WTC11 (cell line): ENCODE measurements at regions not wholly inside any gene's neighbourhood (a gene's known extent, or its start where the extent isn't known, plus 50 kb on each side); places are given as distances from the start of the nearest gene placed in this dataset.

Experiments used
- CREB1 ChIP-seq: sonication (generic); formaldehyde crosslinking; IDR thresholded peaks from 2 replicates; pipeline ENCODE4 v1.8.0; 2023; ENCODE audit warnings: mild to moderate bottlenecking, missing genetic modification reagents
- ETV6 ChIP-seq: sonication (generic); formaldehyde crosslinking; IDR thresholded peaks from 2 replicates; pipeline ENCODE4 v1.8.1; 2022; ENCODE audit warnings: mild to moderate bottlenecking, missing genetic modification reagents
- GRHL2 ChIP-seq: fragments of 250-450 bp; sonication (Bioruptor Pico); IDR thresholded peaks from 2 replicates; pipeline ENCODE4 v1.8.0; 2022; ENCODE audit warnings: mild to moderate bottlenecking, moderate library complexity; ENCODE audit not compliant: insufficient replicate concordance, severe bottlenecking
- GTF2I ChIP-seq: fragments of 250-450 bp; sonication (Bioruptor Pico); conservative IDR thresholded peaks from 2 replicates; pipeline ENCODE4 v1.4.0; 2021; ENCODE audit warnings: mild to moderate bottlenecking
- IRF2 ChIP-seq: sonication (generic); formaldehyde crosslinking; IDR thresholded peaks from 2 replicates; pipeline ENCODE4 v1.8.0; 2022; ENCODE audit warnings: low read depth, missing genetic modification reagents, borderline replicate concordance
- JUN ChIP-seq: sonication (generic); formaldehyde crosslinking; IDR thresholded peaks from 2 replicates; pipeline ENCODE4 v1.8.0; 2023; ENCODE audit warnings: mild to moderate bottlenecking, missing genetic modification reagents
- NR2C2 ChIP-seq: sonication (generic); formaldehyde crosslinking; IDR thresholded peaks from 2 replicates; pipeline ENCODE4 v1.8.0; 2022; ENCODE audit warnings: mild to moderate bottlenecking, missing genetic modification reagents
- ZNF232 ChIP-seq: sonication (generic); formaldehyde crosslinking; IDR thresholded peaks from 2 replicates; pipeline ENCODE4 v1.8.0; 2022; ENCODE audit warnings: mild to moderate bottlenecking, missing genetic modification reagents
- TF ChIP-seq, protein P1 (sequence below): fragments of 200-600 bp; IDR thresholded peaks from 2 replicates; pipeline ENCODE4 v1.8.0; 2022; ENCODE audit warnings: antibody characterized with exemption
- TF ChIP-seq, protein P2 (sequence below): sonication (generic); formaldehyde crosslinking; IDR thresholded peaks from 2 replicates; pipeline ENCODE4 v1.8.0; 2022; ENCODE audit warnings: mild to moderate bottlenecking, missing genetic modification reagents
- TF ChIP-seq, protein P3 (sequence below): sonication (generic); formaldehyde crosslinking; IDR thresholded peaks from 2 replicates; pipeline ENCODE4 v1.8.1; 2023; ENCODE audit warnings: mild to moderate bottlenecking, missing genetic modification reagents, moderate library complexity
- TF ChIP-seq, protein P4 (sequence below): sonication (generic); formaldehyde crosslinking; IDR thresholded peaks from 2 replicates; pipeline ENCODE4 v1.8.0; 2023; ENCODE audit warnings: missing genetic modification reagents
- TF ChIP-seq, protein P5 (sequence below): fragments of 250-450 bp; sonication (Bioruptor Pico); IDR thresholded peaks from 2 replicates; pipeline ENCODE4 v2.1.2; 2022; ENCODE audit warnings: mild to moderate bottlenecking, moderate library complexity
- TF ChIP-seq, protein P6 (sequence below): sonication (generic); formaldehyde crosslinking; IDR thresholded peaks from 2 replicates; pipeline ENCODE4 v1.8.0; 2022; ENCODE audit warnings: missing genetic modification reagents

DNA sequence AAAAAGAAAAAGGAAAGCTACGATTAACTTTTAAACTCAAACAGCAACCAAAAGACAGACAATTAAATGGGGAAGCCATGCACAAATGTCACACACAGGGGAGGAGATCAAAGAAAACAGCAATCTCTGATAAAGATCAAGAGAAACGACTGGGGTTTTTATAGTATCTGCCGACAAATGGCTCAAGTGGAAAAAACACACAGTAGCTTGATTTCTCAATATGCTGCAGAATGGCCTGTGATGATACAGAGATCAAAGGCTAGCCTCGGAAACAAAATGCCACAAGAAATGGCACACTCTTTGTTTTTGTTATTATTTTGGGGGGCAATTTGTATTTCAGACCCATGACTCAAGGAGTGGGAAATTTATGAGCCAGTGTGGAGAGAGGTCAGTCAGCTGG is 126.1 kb downstream of the TEX36 start:
- TF ChIP-seq GRHL2 (CRISPR knock-in tag) (no peak), JUN (CRISPR knock-in tag) (no peak), CREB1 (CRISPR knock-in tag) (no peak), GTF2I (CRISPR knock-in tag) (no peak), IRF2 (CRISPR knock-in tag) (no peak), ZNF232 (no peak), NR2C2 (CRISPR knock-in tag) (no peak), ETV6 (CRISPR knock-in tag) (no peak)
- TF ChIP-seq, protein P1, sequence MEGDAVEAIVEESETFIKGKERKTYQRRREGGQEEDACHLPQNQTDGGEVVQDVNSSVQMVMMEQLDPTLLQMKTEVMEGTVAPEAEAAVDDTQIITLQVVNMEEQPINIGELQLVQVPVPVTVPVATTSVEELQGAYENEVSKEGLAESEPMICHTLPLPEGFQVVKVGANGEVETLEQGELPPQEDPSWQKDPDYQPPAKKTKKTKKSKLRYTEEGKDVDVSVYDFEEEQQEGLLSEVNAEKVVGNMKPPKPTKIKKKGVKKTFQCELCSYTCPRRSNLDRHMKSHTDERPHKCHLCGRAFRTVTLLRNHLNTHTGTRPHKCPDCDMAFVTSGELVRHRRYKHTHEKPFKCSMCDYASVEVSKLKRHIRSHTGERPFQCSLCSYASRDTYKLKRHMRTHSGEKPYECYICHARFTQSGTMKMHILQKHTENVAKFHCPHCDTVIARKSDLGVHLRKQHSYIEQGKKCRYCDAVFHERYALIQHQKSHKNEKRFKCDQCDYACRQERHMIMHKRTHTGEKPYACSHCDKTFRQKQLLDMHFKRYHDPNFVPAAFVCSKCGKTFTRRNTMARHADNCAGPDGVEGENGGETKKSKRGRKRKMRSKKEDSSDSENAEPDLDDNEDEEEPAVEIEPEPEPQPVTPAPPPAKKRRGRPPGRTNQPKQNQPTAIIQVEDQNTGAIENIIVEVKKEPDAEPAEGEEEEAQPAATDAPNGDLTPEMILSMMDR, result no peak
- TF ChIP-seq, protein P2, sequence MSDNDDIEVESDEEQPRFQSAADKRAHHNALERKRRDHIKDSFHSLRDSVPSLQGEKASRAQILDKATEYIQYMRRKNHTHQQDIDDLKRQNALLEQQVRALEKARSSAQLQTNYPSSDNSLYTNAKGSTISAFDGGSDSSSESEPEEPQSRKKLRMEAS, result no peak
- TF ChIP-seq, protein P3, sequence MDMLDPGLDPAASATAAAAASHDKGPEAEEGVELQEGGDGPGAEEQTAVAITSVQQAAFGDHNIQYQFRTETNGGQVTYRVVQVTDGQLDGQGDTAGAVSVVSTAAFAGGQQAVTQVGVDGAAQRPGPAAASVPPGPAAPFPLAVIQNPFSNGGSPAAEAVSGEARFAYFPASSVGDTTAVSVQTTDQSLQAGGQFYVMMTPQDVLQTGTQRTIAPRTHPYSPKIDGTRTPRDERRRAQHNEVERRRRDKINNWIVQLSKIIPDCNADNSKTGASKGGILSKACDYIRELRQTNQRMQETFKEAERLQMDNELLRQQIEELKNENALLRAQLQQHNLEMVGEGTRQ (CRISPR knock-in tag), result no peak
- TF ChIP-seq, protein P4, sequence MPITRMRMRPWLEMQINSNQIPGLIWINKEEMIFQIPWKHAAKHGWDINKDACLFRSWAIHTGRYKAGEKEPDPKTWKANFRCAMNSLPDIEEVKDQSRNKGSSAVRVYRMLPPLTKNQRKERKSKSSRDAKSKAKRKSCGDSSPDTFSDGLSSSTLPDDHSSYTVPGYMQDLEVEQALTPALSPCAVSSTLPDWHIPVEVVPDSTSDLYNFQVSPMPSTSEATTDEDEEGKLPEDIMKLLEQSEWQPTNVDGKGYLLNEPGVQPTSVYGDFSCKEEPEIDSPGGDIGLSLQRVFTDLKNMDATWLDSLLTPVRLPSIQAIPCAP (CRISPR knock-in tag), result no peak
- TF ChIP-seq, protein P5, sequence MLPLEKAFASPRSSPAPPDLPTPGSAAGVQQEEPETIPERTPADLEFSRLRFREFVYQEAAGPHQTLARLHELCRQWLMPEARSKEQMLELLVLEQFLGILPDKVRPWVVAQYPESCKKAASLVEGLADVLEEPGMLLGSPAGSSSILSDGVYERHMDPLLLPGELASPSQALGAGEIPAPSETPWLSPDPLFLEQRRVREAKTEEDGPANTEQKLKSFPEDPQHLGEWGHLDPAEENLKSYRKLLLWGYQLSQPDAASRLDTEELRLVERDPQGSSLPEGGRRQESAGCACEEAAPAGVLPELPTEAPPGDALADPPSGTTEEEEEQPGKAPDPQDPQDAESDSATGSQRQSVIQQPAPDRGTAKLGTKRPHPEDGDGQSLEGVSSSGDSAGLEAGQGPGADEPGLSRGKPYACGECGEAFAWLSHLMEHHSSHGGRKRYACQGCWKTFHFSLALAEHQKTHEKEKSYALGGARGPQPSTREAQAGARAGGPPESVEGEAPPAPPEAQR (CRISPR knock-in tag), result no peak
- TF ChIP-seq, protein P6, sequence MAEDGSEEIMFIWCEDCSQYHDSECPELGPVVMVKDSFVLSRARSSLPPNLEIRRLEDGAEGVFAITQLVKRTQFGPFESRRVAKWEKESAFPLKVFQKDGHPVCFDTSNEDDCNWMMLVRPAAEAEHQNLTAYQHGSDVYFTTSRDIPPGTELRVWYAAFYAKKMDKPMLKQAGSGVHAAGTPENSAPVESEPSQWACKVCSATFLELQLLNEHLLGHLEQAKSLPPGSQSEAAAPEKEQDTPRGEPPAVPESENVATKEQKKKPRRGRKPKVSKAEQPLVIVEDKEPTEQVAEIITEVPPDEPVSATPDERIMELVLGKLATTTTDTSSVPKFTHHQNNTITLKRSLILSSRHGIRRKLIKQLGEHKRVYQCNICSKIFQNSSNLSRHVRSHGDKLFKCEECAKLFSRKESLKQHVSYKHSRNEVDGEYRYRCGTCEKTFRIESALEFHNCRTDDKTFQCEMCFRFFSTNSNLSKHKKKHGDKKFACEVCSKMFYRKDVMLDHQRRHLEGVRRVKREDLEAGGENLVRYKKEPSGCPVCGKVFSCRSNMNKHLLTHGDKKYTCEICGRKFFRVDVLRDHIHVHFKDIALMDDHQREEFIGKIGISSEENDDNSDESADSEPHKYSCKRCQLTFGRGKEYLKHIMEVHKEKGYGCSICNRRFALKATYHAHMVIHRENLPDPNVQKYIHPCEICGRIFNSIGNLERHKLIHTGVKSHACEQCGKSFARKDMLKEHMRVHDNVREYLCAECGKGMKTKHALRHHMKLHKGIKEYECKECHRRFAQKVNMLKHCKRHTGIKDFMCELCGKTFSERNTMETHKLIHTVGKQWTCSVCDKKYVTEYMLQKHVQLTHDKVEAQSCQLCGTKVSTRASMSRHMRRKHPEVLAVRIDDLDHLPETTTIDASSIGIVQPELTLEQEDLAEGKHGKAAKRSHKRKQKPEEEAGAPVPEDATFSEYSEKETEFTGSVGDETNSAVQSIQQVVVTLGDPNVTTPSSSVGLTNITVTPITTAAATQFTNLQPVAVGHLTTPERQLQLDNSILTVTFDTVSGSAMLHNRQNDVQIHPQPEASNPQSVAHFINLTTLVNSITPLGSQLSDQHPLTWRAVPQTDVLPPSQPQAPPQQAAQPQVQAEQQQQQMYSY (CRISPR knock-in tag), result no peak
